Activated CD8-positive, alpha-beta memory T cell treated with anti-CD3 and anti-CD28 coated beads for 4 hours (primary cell): ENCODE measurements at regions not wholly inside any gene's neighbourhood (a gene's known extent, or its start where the extent isn't known, plus 50 kb on each side); places are given as distances from the start of the nearest gene placed in this dataset.

Experiments used
- DNase-seq, 2 donors: peaks; one replicate each; pipeline ENCODE4 v3.0.0-alpha.2; 2020; ENCODE audit warnings: low read depth in 2 of 2

DNA sequence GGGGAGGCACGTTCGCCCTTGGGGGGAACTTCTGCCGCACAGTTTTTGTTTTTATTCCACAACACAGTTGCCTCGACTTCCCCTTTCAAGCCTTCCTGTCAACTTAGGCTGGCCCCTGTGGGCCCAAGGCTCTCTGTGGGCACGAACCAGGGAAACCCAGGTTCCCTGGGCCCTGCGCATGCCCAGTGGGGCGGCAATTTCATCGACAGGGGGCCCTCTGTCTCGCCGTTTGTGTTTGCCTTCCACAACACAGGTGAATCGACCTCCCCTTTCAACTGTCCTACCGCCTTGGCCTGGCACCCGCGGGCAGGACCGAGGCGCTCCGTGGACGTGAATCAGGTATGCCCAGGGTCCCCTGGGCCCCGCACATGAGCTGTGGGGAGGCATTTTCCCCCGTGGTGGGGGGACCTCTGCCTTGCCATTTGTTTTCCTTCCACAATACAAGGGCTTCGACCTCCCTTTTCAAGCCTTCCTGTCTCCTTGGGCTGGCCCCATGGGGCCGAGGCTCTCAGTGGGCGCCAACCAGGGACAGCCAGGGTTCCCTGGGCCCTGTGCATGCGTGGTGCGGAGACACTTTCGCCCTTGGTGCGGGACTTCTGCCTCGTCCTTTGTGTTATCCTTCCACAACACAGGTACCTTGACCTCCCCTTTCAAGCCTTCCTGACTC, 354.0 kb downstream of the ALG10 start:
- no peak for DNase-seq

DNA sequence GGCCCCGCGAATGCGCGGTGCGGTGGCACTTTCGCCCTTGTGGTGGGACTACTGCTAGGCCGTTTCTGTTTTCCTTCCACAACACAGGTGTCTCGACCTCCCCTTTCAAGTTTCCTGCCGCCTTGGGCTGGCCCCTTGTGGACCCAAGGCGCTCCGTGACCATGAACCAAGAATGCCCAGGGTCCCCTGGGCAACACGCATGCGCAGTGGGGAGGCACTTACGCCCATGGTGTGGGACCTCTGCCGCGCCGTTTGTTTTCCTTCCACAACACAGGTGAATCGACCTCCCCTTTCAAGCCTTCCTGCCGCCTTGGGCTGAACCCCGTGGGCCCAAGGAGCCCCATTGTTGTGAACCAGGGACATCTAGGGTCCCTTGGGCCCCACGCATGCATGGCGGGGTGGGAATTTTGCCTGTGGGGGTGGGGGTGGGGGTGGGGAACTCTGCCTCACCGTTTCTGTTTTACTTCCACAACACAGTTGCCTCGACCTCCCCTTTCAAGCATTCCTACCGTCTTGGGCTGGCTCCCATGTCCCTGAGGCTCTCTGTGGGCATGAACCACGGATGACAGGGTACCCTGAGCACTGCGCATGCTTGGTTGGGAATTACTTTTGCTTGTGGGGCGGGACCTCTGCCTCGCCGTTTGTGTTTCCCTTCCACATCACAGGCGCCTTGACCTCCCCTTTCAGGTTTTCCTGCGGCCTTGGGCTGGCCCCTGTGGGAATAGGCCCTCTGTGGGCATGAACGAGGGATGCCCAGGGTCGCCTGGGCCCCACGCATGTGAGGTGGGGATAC, 355.1 kb downstream of the ALG10 start:
- DNase-seq = no peak

DNA sequence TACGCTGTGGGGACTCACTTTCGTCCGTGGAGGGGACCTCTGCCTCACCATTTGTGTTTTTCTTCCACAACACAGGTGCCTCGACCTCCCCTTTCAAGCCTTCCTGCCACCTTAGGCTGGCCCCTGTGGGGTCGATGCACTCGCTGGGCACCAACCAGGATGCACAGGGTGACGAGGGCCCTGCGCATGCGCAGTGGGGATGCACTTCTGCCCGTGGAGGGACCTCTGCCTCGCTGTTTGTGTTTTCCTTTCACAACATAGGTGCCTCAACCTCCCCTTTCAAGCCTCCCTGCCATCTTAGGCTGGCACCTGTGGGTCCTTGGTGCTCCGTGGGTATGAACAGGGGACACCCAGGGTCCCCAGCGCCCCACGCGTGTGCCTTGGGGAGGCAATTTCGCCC, 356.8 kb downstream of the ALG10 start:
- no peak for DNase-seq

DNA sequence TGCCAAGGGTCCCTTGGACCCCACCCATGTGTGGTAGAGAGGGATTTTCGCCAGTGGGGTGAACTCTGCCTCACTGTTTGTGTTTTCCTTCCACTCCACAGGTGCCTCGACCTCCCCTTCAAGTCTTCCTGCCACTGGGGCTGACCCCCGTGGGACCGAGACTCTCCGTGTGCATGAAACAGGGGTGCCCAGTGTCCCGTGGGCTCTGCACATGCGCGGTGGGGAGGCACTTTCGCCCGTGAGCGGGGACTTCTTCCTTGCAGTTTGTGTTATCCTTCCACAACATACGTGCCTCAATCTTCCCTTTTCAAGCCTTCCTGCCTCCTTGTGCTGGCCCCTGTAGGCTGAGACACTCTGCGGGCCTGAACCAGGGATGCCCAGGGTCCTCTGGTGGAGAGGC, 362.4 kb downstream of the ALG10 start:
- DNase-seq = no peak

DNA sequence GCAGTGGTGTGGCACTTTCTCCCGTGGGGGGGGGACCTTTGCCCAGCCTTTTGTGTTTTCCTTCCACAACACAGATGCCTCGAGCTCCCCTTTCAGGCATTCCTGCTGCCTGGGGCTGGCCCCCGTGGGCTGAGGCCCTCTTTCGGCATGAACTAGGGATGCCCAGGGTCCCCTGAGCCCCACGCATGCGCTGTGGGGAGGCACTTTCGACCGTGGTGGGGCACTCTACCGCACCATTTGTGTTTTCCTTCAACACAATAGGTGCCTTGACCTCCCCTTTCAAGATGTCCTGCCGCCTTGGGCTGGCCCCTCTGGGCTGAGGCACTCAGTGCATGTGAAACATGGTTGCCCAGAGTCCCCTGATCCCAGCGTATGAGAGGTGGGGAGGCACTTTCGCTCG, 363.7 kb downstream of the ALG10 start:
- DNase-seq = no peak

DNA sequence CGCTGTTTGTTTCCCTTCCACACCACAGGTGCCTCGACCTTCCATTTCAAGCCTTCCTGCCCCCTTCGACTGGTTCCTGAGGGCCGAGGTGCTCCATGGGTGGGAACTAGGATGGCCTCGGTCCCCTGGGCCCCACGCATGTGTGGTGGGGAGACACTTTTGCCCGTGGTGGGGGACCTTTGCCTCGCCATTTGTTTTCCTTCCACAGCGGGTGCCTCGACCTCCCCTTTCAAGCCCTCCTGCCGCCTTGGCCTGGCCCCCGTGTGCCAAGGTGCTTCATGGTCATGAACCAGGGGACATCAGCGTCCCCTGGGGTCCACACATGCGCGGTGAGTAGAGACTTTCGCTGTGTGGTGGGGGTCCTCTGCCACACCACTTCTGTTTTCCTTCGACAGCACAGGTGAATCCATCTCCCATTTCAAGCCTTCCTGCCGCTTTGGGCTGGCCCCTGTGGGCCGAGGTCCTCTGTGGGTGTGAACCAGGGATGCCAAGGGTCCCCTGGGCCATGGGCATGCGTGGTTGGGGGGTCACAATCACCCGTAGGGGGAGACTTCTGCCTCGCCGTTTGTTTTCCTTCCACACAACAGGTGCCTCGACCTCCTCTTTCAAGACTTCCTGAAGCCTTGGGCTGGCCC, 364.4 kb downstream of the ALG10 start:
- DNase-seq = no peak

DNA sequence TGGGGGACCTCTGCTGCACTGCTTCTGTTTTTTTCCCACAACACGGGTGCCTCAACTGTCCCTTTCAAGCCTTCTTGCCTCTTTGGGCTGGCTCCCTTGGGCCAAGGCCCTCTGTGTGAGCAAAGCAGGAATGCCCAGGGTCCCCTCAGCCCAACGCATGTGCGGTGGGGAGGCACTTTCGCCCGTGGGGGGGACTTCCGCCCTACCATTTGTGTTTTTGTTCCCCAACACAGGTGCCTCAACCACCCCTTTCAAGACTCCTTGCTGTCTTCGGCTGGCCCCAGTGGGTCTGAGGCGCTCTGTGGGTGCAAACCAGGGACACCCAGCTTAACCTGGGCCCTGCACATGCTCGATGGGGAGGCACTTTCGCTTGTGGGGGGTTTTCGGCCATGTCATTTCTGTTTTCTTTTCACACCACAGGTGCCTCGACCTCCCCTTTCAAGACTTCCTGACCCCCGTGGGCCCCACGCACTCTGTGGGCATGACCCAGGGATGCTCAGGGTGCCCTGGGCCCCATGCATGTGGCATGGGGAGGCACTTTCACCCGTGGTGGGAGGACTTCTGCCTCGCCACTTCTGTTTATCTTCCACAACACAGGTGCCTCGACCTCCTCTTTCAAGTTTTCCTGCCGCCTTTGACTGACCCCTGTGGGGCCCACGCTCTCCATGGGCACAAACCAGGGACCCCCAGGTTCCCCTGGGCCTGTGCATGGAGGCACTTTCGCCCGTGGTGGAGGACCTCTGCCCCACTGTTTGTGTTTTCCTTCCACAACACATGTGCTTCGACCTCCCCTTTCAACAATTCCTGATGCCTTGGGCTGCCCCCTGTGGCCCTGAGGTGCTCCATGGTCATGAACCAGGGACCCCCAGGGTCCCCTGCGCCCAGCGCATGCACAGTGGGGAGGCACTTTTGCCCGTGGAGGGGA, 365.7 kb downstream of the ALG10 start:
- no peak for DNase-seq

DNA sequence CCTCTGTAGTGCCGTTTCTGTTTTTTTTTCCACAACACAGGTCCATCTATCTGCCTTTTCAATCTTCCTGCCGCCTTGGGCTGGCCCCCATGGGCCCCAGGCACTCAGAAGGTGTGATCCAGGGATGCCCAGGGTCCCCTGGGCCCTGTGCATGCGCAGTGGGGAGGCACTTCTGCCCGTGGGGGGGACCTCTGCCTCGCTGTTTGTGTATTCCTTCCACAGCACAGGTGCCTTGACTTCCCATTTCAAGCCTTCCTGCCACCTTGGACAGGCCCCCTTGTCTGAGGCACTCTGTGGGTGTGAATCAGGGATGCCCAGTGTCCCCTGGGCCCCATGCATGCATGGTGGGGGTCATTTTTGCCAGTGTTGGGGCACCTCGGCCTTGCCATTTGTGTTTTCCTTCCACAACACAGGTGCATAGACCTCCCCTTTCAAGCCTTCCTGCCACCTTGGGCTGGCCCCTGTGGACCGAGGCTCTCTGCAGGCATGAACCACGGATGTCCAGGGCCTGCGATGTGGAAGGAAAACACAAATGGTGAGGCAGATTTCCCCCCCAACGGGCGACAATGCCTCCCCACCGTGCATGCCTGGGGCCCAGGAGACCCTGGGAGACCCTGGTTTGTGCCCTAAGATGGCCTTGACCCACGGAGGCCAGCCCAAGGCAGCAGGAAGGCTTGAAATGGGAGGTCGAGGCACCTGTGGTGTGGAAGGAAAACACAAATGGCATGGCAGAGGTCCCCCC, 366.5 kb downstream of the ALG10 start:
- no peak for DNase-seq

DNA sequence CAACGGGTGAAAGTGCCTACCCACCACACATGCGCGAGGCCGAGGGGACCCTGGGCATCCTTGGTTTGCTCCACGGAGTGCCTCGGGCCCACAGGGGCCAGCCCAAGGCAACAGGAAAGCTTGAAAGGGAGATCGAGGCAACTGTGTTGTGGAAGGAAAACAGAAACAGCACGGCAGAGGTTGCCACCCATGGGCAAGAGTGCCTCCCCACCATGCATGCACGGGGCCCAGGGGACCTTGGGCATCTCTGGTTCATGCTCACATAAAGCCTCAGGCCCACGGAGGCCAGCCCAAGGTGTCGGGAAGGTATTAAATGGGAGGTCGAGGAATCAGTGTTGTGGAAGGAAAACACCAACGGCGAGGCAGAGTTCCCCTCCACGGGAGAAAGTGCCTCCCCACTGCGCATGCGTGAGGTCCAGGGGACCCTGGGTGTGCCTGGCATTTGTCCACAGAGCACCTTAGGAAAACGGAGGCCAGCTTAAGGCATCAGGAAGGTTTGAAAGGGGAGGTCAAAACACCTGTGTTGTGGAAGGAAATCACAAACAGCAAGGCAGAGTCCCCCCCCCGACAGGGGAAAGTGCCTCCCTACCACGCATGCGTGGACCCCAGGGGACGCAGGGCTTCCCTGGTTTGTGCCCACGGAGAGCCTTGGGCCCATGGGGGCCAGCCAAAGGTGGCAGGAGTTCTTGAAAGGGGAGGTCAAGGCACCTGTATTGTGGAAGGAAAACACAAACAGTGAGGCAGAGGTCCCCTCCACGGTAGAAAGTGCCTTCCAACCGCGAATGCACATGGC, 367.3 kb downstream of the ALG10 start:
- DNase-seq = no peak

DNA sequence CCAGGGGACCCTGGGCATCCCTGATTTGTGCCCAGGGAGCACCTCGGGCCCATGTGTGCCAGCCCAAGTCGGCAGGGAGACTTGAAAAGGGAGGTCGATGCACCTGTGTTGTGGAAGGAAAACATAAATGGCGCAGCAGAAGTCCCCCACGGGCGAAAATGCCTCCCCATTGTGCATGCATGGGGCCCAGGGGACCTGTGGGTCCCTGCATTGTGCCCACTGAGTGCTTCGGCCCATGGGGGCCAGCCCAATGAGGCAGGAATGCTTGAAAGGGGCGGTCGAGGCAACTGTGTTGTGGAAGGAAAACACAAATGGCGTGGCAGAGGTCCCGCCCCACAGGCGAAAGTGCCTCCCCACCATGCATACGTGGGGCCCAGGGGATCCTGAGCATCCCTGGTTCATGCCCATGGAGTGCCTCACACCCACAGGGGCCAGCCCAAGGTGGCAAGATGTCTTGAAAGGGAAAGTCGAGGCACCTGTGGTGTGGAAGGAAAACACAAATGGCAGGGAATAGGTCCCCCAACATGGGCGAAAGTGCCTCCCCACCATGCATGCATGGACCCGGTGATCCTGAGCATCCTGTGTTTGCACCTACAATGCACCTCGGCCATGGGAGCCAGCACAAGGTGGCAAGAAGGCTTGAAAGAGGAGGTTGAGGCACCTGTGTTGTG, 368.0 kb downstream of the ALG10 start:
- DNase-seq = no peak

DNA sequence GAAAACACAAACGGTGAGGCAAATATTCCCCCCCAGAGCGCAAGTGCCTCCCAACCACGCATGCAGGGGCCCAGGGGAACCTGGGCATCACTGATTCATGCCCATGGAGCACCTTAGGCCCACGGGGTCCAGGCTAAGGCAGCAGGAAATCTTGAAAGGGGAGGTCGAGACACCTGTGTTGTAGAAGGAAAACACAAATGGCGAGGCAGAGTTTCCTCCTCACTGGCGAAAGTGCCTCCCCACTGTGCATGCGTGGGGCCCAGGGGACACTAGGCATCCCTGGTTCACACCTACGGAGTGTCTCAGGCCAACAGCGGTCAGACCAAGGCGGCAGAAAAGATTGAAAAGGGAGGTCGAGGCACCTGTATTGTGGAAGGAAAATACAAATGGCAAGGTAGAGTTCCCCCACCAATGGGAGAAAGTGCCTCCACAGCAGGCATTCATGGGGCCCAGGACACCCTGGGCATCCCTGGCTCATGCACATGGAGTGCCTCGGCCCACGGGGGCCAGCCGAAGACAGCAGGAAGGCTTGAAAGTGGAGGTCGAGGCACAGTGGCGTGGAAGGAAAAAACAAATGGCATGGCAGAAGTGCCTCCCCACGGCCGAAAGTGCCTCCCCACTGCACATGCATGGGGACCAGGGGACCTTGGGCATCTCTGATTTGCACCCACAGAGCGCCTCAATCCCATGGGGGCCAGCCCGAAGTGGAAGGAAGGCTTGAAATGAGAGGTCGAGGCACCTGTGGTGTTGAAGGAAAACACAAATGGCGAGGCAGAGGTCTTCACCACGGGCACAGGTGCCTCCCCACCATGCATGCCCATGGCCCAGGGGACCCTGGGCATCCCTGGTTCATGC, 368.8 kb downstream of the ALG10 start:
- no peak for DNase-seq

DNA sequence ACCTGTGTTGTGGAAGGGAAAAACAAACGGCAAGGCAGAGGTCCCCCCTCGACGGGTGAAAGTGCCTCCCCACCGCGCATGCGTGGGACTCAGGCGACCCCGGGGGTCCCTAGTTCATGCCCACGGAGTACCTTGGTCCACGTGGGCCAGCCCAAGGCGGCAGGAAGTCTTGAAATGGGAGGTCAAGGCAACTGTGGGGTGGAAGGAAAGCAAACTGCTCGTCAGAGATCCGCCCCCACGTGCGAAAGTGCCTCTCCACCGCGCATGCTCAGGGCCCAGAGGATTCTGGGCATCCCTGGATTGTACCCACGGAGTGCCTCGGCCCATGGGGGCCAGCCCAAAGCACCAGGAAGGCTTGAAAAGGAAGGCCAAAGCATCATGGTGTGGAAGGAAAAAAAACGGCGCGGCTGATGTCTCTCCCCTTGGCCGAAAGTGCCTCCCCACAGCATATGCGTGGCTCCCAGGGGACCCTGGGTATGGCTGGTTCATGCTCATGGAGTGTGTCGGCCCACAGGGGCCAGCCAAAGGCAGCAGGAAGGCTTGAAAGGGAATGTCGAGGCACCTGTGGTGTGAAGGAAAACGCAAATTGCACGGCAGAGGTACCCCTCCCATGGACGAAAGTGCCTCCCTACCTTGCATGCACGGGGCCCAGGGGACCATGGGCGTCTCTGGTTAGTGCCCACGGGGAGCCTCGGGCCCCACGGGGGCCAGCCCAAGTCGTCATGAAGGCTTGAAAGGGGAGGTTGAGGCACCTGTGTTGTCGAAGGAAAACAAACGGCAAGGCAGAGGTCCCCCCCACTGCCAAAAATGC, 369.7 kb downstream of the ALG10 start:
- no peak for DNase-seq

DNA sequence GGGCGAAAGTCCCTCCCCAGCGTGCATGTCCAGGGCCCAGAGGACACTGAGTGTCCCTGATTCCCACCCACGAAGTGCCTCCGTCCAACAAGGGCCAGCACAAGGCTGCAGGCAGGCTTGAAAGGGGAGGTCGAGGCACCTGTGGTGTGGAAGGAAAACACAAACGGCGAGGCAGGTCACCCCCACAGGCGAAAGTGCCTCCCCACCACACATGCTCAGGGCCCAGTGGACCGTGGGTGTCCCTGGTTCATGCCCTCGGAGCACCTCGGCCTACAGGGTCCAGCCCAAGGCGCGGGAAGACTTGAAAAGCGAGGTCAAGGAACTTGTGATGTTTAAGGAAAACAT, 370.4 kb downstream of the ALG10 start:
- DNase-seq = no peak

DNA sequence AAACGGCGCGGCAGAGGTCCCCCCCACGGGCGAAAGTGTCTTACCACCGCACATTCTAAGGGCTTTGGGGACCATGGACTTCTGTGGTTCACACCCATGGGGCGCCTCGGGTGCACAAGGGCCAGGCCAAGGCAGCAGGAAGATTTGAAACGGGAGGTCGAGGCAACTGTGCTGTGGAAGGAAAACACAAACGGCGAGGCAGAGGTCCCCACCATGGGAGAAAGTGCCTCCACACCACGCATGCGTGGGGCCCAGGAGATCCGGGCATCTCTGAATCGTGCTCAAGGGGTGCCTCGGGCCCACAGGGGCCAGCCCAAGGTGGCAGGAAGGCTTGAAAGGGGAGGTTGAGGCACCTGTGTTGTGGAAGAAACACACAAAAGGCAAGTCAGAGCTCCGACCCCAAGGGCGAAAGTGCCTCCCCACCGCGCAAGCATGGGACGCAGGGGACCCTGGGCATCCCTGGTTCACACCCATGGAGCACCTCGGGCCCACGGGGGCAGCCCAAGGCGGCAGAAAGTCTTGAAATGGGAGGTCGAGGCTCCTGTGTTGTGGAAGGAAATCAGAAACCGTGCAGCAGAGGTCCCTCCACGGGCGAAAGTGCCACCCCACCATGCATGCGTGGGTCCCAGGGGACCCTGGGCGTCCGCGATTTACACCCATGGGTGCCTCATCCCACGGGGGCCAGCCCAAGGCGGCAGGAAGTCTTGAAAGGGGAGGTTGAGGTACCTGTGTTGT, 371.0 kb downstream of the ALG10 start:
- DNase-seq = no peak

DNA sequence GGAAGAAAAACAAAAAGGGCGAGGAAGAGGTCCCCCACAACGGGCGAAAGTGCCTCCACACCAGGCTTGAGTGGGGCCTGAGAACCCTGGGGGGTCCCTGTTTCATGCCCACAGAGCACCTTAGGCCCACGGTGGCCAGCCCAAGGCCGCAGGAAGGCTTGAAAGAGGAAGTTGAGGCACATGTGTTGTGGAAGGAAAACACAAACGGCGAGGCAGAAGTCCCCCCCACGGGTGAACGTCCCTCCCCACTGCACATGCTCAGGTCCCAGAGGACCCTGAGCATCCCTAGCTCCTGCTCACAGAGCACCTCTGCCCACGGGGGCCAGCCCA, 371.5 kb downstream of the ALG10 start:
- DNase-seq = no peak

DNA sequence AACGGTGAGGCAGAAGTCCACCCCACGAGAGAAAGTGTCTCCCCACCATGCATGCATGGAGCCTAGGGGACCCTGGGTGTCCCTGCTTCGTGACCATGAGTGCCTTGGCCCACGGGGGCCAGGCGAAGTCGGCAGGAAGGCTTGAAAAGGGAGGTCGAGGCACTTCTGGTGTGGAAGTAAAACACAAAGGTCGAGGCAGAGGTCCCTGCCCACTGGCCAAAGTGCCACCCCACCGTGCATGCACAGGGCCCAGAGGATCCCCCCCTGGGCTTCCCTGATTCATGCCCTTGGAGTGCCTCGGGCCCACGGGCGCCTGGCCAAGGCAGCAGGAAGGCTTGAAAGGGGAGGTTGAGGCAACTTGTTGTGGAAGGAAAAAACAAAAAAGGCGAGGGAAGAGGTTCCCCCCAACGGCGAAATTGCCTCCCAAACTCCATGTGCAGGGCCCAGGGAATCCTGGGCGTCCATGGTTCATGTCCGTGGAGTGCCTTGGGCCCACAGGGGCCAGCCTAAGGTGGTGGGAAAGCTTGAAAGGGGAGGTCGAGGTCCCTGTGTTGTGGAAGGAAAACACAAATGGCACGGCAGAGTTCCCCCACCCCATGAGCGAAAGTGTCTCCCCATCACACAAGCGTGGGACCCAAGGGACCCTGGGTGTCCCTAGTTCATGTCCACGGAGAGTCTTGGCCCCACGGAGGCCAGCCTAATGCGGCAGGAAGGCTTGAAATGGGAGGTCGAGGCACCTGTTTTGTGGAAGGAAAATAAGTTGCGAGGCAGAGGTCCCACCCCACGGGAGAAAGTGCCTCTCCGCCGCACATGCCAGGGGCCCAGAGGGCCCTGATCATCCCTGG, 372.1 kb downstream of the ALG10 start:
- no peak for DNase-seq
